ENCODE measurements at regions not wholly inside any gene's neighbourhood (a gene's known extent, or its start where the extent isn't known, plus 50 kb on each side); places are given as distances from the start of the nearest gene placed in this dataset.

- TF ChIP-seq CTCF (conservative IDR thresholded peaks at IDR 0.05; ENCODE audit: low read length) (no peak), EZH2phosphoT487 (IDR thresholded peaks at IDR 0.05; ENCODE audit: borderline replicate concordance) (no peak)
Observed at GRCh38 chr13:65585346-65585745, 1644.8 kb downstream of the PCDH9 start.

All from Loucy (cell line).